HG02798 (cell line): ENCODE measurements at regions not wholly inside any gene's neighbourhood (a gene's known extent, or its start where the extent isn't known, plus 50 kb on each side); places are given as distances from the start of the nearest gene placed in this dataset.
"Not testable (repeated sequence)": the region's sequence is repeated elsewhere in the genome, so short reads cannot be mapped to it uniquely, and the experiment has no call there.

Experiments used
- ATAC-seq: cut with Tn5 transposase; IDR thresholded peaks from one replicate; pipeline ENCODE4 v1.9.1; 2021; ENCODE audit warnings: mild to moderate bottlenecking; ENCODE audit not compliant: unreplicated experiment, poor library complexity

DNA sequence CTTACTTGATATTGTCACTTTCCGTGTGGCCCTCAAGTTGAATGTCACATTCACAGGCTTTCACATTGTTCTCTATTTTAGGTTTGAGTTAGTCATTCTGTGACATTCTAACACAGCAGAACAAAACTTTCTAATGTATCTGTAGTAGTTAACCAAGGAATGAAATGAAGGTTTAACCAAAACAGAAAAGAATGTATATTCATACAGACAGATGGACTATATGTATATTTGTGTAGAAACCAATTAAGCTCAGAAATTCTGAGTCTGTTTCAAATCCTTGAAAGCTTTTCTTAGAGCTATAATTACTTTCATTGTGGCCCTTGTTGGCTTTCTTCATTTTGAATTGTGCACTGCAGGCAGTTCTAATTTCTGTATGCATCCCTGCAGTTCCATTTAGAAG lies 654.7 kb downstream of the LRRC70 start:
- ATAC-seq: no peak

DNA sequence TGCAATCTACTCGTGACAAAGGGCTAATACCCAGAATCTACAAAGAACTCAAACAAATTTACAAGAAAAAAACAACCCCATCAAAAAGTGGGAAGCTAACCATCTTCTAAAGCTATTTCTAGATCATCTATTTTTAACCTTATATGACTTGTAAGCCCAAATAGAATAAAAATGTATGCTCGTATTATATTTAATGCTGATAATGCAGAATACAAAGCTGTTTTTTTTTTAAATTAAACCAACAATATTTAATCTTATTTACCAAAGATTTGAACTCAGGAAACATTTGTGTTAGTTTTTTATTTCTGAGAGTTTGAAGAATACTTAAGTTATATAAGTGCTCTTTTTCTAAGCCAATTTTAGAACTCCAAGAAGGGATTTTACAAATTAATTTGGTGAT lies 652.1 kb downstream of the LRRC70 start:
- no peak for ATAC-seq

DNA sequence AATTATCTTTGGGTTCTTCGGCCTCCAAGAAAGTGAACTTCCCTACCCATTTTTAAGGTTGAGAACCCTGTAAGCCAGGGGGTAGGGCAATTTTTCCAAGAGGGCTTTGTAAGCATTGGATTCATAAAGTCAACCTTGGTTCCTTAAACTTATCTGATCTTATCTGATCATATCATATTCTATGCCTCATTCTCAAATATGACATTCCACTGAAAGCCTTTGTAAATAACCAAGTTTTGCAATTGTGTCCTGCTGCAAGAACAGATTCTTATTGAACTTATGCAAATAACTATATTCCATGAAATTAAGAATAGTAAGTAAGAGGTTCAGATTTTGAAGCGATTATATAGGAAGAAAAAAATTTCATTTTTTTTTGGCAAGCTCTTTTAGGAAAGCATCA lies 649.5 kb downstream of the LRRC70 start:
- no peak for ATAC-seq

DNA sequence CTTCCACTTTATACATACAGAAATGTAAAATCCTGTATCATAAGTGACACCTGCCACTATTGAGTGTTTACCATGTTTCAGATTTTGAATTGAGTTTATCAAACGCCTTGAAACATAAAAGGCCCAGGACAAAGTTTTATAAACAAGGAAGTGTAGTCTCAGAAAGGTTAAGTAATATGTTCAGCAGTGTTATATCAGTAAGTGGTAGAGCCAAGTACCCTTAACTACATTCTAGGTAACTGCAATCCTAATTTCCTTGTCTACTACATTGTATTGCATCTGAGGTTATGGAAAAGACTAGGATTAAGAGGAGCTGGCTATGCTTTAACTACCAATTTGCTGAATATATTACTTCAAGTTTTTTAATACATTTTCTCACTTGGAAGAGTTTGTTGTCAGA lies 641.6 kb downstream of the LRRC70 start:
- no peak for ATAC-seq

DNA sequence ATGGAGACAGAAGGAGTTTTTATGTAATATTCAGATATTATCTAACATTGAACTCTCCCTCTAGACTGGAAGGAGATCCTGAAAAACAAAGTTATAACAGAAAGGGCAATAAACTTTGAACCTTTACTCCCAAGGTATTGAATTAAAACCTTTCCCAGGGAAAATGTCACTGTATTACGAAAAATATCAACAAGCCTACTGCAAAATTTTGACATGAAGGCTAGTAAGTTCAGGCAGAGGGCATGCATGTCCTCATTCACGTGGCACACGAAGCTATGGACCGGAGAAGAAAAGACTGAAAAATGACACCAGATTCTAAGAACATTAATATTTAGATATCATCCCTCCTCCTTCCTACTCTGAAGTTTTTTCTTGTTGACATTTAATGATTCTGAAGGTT lies 638.8 kb downstream of the LRRC70 start:
- no peak for ATAC-seq

DNA sequence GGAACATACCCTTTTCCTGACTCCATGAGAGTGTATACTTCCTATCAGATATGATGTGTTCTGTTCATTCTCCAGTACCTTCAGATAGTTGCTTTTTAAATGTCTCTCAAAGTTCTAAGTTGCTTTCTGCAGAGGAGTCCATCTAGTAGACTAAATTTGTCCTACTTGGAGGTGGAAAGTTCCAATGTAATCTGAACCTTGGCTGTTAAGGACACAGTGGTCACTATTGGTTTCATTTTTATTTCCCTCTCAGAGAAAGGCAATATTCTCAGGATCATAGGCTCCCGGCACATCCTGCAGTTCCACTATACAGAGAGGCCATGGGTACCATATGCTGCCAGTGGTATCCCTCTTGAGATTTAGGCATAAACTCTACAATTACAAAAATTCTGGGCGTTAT lies 634.6 kb downstream of the LRRC70 start:
- ATAC-seq: no peak

DNA sequence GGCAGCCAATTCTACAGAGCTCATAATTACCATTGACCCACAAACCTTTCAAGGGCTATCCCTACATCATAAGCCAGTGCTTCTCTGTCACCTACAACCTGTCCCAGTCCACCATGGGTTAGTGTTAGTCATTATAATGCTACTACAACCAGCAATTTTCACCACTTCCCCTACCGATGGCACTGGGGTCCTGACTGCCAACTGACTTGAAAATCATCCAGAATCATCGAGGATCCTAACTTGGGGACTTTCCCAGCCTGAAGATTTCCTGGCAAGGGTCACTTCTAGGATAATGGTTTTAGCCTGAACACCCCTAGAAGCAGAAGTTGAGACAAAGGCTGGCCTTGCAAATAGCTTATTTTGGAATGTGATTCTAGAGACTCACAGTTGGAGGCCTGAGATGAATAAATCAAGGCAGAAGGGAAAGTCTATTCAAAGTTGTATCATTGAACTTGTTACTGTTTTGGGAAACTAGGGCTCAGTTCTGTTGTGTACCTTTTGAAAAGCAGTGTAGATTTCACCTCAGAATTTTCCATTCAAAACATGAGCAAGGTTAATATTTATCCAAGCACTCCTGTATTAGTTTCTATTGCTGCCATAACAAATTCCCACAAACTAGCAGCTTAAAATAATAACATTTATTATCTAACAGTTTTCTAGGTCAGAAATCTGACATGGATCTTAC lies 633.0 kb downstream of the LRRC70 start:
- no peak for ATAC-seq

DNA sequence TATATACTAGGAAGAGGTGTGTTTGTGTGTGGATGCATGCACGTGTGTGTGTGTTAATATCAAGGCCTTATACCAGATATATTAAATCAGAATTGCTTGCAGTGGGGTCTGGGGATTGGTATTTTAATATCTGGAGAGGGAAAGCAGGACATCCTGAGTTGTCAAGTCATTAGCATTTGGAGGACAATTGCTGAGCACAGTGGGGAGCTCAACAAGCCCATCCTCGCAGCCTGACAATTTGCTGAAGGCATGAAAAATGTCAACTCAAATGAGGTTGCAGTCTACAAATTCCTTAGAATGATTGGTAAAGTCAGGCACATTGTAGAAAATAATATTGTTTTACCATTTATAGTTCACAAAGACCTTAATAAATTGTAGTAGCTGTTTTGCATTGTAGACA lies 627.4 kb downstream of the LRRC70 start:
- ATAC-seq: no peak

DNA sequence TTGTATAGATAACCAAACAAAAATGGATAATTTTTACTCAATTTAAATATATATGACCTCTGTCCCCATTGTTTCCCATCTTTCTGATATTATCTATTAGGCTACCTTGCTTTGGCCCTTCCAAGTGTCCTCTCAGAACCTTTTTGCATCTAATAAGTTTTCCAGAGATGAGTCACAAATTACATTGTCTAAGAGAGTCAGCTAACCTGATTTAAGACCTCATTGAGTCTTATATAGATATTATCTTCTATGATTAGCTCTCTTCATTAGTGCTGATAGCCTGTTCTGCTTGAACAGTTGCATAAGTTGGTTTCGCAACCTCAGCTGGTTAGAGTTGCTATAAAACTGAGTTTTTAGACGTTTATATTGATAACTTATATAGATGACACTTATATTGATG lies 623.1 kb downstream of the LRRC70 start:
- no peak for ATAC-seq

DNA sequence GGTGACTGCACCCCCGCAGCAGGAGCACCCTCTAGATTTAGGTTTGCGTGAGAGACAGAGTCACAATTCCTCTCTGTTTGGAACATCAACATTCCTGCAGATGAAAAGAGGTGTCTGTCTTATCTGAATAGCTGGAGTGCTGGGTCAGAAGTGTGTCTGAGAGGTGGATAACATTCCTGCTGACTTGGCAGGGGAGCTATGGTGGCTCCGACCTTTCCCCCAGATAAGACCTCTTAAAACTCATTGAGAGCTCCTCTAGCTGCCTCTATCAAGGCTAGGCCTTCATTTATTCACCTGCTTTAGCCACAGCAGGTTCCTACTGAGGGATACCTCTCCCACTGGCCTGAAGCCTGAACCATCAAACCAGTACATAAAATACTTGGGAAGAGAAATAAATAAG lies 615.5 kb downstream of the LRRC70 start:
- no peak for ATAC-seq

DNA sequence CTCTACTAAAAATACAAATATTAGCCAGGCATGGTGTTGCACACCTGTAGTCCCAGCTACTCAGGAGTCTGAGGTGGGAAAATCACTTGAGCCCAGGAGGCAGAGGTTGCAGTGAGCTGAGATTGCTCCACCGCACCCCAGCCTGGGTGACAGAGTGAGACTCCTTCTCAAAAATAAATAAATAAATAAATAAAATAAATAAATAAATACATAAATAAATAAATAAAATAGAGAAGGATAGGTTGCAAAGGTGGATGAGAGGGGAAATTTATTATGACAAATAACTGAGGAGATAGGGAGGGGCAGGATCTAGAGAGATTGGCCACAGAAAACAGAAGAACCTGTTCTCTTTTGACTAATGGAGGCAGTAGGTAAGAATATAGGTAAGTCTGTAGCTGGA lies 601.6 kb downstream of the LRRC70 start:
- ATAC-seq: not testable (repeated sequence)

DNA sequence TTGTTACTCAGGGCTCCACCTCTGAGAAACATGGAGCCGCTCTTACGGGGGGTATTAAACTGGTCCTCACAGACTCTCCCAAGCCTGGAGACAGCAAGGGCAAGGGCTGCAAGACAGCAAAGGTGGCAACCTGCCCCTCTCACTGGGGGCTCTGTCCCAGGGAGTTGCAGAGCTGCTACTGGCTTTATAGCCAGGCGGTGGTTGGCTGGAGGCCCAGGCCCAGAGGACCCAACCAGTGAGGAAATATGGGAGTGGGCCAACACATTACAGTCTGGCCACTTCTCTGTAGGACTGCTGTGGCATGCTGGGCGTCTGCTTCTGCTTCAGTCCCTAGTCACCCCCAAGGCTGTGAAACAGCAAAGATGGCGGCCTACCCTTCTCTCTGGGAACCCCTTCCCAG lies 597.2 kb downstream of the LRRC70 start:
- ATAC-seq: no peak

DNA sequence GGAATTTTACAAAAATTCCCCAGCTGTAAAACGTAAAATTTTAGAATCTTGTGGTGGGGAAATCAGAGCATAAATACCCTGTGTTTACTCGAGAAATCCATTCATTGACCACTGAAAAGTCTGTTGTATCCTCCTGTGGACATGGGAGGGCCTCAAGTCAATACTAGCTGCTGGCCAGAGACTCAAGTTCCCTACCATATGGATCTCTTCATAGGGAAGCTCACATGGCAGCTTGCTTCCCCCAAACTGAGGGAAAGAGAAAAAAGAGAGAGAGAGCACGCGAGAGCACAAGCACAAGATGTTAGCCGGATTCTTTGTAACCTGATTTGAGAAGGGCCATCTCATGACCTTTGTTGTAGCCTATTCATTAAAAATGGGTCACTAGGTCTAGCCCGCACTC lies 591.9 kb downstream of the LRRC70 start:
- no peak for ATAC-seq

DNA sequence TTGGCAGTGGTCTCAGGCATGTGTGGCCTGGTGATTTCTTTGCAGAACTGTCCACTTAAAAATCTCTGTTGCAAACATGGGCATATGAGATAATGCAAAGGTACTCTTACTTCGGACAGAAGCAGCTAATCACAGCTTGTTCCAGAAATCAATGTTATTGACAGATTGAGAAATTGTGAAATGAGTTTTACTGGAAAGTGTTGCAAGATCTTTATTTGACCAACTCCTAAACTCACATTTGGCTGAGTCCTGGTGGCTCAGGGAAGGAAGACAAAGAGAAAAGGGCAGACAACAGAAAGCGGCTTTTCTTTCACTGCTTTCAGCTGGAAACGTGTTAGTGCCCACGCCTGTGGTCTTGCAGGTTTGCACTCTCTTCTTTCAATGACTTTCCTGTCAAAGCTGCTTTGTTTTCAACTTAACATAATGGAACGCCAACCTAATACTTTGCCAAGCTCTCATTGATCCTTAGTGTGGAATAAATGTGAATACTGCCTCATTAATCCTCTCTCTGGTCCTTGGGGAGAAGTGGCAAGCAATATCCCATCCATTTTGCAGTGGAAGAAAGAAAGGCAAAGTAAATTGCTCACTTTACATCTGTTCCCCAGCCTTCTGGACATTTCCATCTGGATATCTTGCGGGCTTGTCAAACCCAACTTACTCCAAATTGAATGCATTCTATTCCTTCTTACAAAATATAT lies 586.4 kb downstream of the LRRC70 start:
- ATAC-seq: no peak

DNA sequence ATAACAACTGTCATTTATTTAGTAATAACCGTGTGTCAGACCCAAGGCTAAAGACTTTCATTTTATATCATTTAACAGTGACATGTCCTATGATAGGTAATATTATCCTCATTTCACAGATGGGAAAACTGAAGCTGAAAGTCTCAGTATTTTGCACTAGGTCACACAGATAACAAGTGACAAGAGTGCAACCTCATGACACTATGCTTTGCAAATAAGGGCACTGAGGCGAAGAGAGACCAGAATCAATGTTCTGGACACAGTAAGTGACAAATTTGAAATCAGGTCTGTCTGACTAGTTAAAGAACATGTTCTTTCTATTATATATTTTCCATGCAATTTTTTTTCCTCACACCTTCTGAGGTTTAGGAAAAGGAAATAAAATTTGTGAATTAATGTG lies 585.7 kb downstream of the LRRC70 start:
- no peak for ATAC-seq

DNA sequence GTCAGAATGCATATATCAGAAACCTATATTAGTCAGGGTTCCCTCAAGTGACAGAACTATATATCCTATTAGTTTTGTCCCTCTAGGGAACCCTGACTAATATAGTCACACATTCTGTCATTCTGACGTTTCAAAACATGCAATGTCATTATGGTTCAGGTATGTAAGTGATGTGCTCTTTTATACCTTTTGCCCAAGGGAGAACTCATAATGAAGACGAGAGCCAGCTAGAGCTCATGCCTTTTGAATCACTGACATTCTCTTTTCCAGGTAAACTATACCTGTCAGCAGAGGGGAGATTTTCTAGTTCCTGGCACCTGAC lies 576.7 kb downstream of the LRRC70 start:
- ATAC-seq: no peak

DNA sequence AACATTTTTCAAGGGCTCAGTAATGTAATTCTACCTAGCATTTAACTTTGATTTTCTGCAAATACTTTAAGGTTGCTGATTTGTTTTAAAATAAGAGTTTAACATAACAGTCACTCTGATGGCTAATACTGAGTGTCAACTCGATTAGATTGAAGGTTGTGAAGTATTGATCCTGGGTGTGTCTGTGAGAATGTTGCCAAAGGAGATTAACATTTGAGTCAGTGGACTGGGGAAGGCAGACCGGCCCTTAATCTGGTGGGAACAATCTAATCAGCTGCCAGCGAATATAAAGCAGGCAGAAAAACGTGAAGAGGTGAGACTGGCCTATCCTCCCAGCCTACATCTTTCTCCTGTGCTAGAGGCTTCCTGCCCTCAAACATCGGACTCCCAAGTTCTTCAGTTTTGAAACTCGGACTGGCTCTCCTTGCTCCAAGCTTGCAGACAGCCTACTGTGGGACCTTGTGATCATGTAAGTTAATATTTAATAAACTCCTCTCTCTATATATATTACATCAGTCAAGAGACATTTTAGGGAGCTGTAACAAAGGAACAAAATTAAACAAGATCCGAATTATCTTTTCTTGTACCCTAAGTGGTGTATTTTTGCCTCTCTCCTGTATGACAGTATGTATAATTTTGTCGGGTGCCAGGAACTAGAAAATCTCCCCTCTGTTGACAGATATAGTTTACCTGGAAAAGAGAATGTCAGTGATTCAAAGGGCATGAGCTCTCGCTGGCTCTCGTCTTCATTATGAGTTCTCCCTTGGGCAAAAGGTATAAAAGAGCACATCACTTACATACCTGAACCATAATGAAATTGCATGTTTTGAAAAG lies 576.1 kb downstream of the LRRC70 start:
- ATAC-seq: no peak

DNA sequence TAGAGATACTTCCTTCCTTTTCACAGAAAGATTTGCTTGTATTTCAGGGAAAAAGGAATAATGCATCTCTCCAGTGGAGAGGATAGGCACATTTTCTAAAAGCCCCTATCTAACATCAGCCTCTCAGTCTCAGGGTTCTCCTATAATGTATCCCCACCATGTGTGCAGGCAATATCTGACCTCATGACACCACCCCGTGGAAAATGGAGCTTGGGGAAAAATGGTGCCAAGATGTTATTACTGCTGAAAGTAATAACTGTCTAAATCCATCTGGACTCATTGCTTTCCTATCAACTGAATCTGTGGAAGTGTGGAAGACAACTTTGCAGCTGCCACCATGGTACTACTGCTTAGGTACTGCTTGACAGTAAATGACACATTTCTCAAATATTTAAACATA lies 574.3 kb downstream of the LRRC70 start:
- no peak for ATAC-seq

DNA sequence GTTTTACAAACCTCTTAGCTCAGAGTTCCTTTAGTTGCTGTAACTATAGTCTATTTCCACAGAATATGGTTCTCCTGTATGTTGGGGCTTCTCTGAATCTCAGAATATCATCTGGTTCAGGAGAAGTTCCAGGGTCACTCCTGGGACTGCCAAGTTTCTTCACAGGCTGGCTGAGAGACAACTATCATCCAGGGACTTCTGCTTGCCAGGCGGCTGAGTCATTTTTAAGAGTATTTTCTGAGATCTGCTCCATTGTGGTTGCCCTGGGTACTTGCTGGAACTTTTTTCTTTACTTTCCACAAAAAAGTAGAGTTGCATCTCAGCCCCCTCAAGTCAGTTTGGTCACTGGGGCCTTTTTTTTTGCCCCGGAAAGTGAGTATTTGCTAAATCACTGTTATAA lies 566.5 kb downstream of the LRRC70 start:
- no peak for ATAC-seq

DNA sequence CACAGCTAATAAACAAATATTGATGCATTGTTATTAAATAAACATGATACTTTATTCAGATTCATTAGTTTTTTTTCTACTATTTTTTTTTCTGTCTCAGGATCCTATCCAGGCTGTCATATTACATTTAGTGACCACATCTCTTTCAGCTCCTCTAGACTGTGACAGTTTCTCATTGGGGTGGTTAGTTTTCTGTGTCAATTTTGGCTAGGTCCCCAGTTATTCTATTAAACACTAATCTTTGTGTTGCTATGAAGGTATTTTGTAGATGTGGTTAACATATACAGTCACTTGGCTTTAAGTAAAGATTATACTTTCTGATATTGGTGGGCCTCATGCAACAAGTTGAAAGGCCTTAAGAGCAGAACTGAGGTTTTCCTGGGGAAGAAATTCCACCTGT lies 563.0 kb downstream of the LRRC70 start:
- no peak for ATAC-seq

DNA sequence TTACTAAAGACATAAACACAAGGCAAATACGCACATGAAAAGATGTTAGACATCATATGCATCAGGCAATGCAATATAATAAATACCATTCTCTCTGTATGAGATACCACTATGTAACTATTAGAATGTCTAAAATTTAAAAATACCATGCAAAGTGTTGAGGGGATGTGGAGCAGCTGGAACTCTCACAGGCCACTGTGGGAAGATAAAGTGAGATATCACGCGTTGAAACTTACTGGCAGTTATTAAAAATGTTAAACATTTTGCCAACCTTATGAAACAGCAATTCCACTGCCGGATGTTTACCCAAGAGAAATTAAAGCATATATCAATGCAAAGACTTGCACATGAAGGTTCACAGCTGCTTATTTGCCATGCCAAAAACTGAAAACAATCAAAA lies 556.7 kb downstream of the LRRC70 start:
- no peak for ATAC-seq
